Immature natural killer cell (primary cell): ENCODE measurements at regions not wholly inside any gene's neighbourhood (a gene's known extent, or its start where the extent isn't known, plus 50 kb on each side); places are given as distances from the start of the nearest gene placed in this dataset.
A peak's percentile ranks its signal among the peaks of the same experiment; 100 is the strongest.

Experiments
- DNase-seq, 3 donors: peaks; one replicate each; pipeline ENCODE4 v3.0.0; 2022; ENCODE audit warnings: mixed read lengths in 1 of 3
- H3K27ac Mint-ChIP-seq, 6 donors: one replicate each; pipeline ENCODE4 v1.8.0; 2020; ENCODE audit warnings: mixed read lengths in 6 of 6, mild to moderate bottlenecking in 5 of 6, inconsistent platforms in 4 of 6, moderate library complexity in 3 of 6
- H3K27me3 Mint-ChIP-seq, 3 donors: one replicate each; pipeline ENCODE4 v1.8.0; 2020 to 2021; ENCODE audit warnings: low read depth in 3 of 3, mild to moderate bottlenecking in 3 of 3, mixed read lengths in 3 of 3, moderate library complexity in 3 of 3, inconsistent platforms in 1 of 3
- H3K36me3 Mint-ChIP-seq, 3 donors: one replicate each; pipeline ENCODE4 v1.8.0; 2020; ENCODE audit warnings: mixed read lengths in 3 of 3, inconsistent platforms in 2 of 3, mild to moderate bottlenecking in 2 of 3
- H3K4me1 Mint-ChIP-seq, 2 donors: one replicate each; pipeline ENCODE4 v1.8.0; 2020; ENCODE audit warnings: inconsistent platforms in 2 of 2, mild to moderate bottlenecking in 2 of 2, mixed read lengths in 2 of 2, moderate library complexity in 1 of 2
- H3K4me3 Mint-ChIP-seq, 5 donors: one replicate each; pipeline ENCODE4 v1.8.0; 2020; ENCODE audit warnings: mild to moderate bottlenecking in 5 of 5, mixed read lengths in 5 of 5, inconsistent platforms in 3 of 5, moderate library complexity in 3 of 5
- H3K9me3 Mint-ChIP-seq, 6 donors: one replicate each; pipeline ENCODE4 v1.8.0; 2020; ENCODE audit warnings: mild to moderate bottlenecking in 6 of 6, mixed read lengths in 6 of 6, inconsistent platforms in 4 of 6, moderate library complexity in 3 of 6

GRCh38 chr4:96347582-96347981 is 507.7 kb downstream of the PDHA2 start:
- peaks cover 0 to 27% (median 4%) of the 10 kb centered on the region in 6 donors for H3K9me3 Mint-ChIP-seq
- H3K36me3 Mint-ChIP-seq = no peaks in the 10 kb centered on the region
- peaks cover 0 to 9% of the 10 kb centered on the region in 2 donors for H3K4me1 Mint-ChIP-seq
- H3K4me3 Mint-ChIP-seq = no peak overlapping the region
- no peak overlapping the region for H3K27ac Mint-ChIP-seq
- no peak for DNase-seq
- peaks cover 0 to 4% (median 2%) of the 10 kb centered on the region in 3 donors for H3K27me3 Mint-ChIP-seq

- Mint-ChIP-seq H3K27me3 (peaks cover 0 to 4% (median 0%) of the 10 kb centered on the region in 3 donors), H3K4me1 (peaks cover 5 to 22% of the 10 kb centered on the region in 2 donors), H3K4me3 (no peak overlapping the region), H3K9me3 (peaks cover 0 to 19% (median 3%) of the 10 kb centered on the region in 6 donors), H3K27ac (no peak overlapping the region), H3K36me3 (no peaks in the 10 kb centered on the region)
- peak in 1 of 3 donors; percentile 6 for DNase-seq
These were observed 512.2 kb downstream of the PDHA2 start for GRCh38 chr4:96352051-96352517.

GRCh38 chr4:96354036-96354712 is 514.3 kb downstream of the PDHA2 start:
- H3K4me1 Mint-ChIP-seq = peaks cover 5 to 22% of the 10 kb centered on the region in 2 donors
- peaks cover 0 to 14% (median 3%) of the 10 kb centered on the region in 6 donors for H3K9me3 Mint-ChIP-seq
- peaks cover 0 to 2% (median 0%) of the 10 kb centered on the region in 3 donors for H3K27me3 Mint-ChIP-seq
- no peak for DNase-seq
- no peak overlapping the region for H3K27ac Mint-ChIP-seq
- H3K4me3 Mint-ChIP-seq = no peak overlapping the region
- H3K36me3 Mint-ChIP-seq = no peaks in the 10 kb centered on the region

GRCh38 chr4:96355414-96355813 is 515.5 kb downstream of the PDHA2 start:
- H3K36me3 Mint-ChIP-seq = no peaks in the 10 kb centered on the region
- no peak overlapping the region for H3K4me3 Mint-ChIP-seq
- no peak for DNase-seq
- peaks cover 5 to 22% of the 10 kb centered on the region in 2 donors for H3K4me1 Mint-ChIP-seq
- peaks cover 0 to 2% (median 0%) of the 10 kb centered on the region in 3 donors for H3K27me3 Mint-ChIP-seq
- no peak overlapping the region for H3K27ac Mint-ChIP-seq
- peaks cover 0 to 10% (median 3%) of the 10 kb centered on the region in 6 donors for H3K9me3 Mint-ChIP-seq

GRCh38 chr4:96356591-96357370 is 516.9 kb downstream of the PDHA2 start:
- DNase-seq = no peak
- Mint-ChIP-seq H3K9me3 (peaks cover 0 to 6% (median 1%) of the 10 kb centered on the region in 6 donors), H3K36me3 (no peaks in the 10 kb centered on the region), H3K27me3 (no peaks in the 10 kb centered on the region), H3K4me1 (peaks cover 5 to 21% of the 10 kb centered on the region in 2 donors), H3K27ac (no peak overlapping the region), H3K4me3 (no peak overlapping the region)

GRCh38 chr4:96366632-96367031 is 526.7 kb downstream of the PDHA2 start:
- no peak for DNase-seq
- Mint-ChIP-seq H3K9me3 (peaks cover 4 to 39% (median 12%) of the 10 kb centered on the region in 6 donors), H3K27ac (no peak overlapping the region), H3K27me3 (no peaks in the 10 kb centered on the region), H3K4me1 (no peaks in the 10 kb centered on the region), H3K4me3 (no peak overlapping the region), H3K36me3 (no peaks in the 10 kb centered on the region)

GRCh38 chr4:96375367-96375766 is 535.5 kb downstream of the PDHA2 start:
- Mint-ChIP-seq H3K36me3 (no peaks in the 10 kb centered on the region), H3K27me3 (peaks cover 0 to 2% (median 0%) of the 10 kb centered on the region in 3 donors), H3K4me1 (no peaks in the 10 kb centered on the region), H3K4me3 (no peak overlapping the region), H3K27ac (no peak overlapping the region), H3K9me3 (peaks cover 3 to 23% (median 10%) of the 10 kb centered on the region in 6 donors)
- DNase-seq = no peak

GRCh38 chr4:96379524-96379923 is 539.6 kb downstream of the PDHA2 start:
- Mint-ChIP-seq H3K27ac (no peak overlapping the region), H3K4me3 (no peak overlapping the region), H3K9me3 (peaks cover 0 to 30% (median 5%) of the 10 kb centered on the region in 6 donors), H3K4me1 (no peaks in the 10 kb centered on the region), H3K27me3 (no peaks in the 10 kb centered on the region), H3K36me3 (no peaks in the 10 kb centered on the region)
- no peak for DNase-seq

- no peak for DNase-seq
- Mint-ChIP-seq H3K4me1 (no peaks in the 10 kb centered on the region), H3K9me3 (peaks cover 0 to 30% (median 5%) of the 10 kb centered on the region in 6 donors), H3K4me3 (no peak overlapping the region), H3K27ac (no peak overlapping the region), H3K27me3 (no peaks in the 10 kb centered on the region), H3K36me3 (no peaks in the 10 kb centered on the region)
These were observed 540.2 kb downstream of the PDHA2 start for GRCh38 chr4:96380106-96380505.

- peaks cover 0 to 34% (median 5%) of the 10 kb centered on the region in 6 donors for H3K9me3 Mint-ChIP-seq
- H3K4me1 Mint-ChIP-seq = no peaks in the 10 kb centered on the region
- no peaks in the 10 kb centered on the region for H3K36me3 Mint-ChIP-seq
- peaks cover 0 to 1% (median 0%) of the 10 kb centered on the region in 3 donors for H3K27me3 Mint-ChIP-seq
- DNase-seq = no peak
- no peak overlapping the region for H3K27ac Mint-ChIP-seq
- H3K4me3 Mint-ChIP-seq = no peak overlapping the region
These were observed 543.5 kb downstream of the PDHA2 start for GRCh38 chr4:96383349-96383748.

GRCh38 chr4:96389770-96390169 is 549.9 kb downstream of the PDHA2 start:
- H3K4me1 Mint-ChIP-seq = no peaks in the 10 kb centered on the region
- no peak for DNase-seq
- H3K36me3 Mint-ChIP-seq = no peaks in the 10 kb centered on the region
- no peak overlapping the region for H3K27ac Mint-ChIP-seq
- no peak overlapping the region for H3K4me3 Mint-ChIP-seq
- H3K9me3 Mint-ChIP-seq = peaks cover 3 to 23% (median 12%) of the 10 kb centered on the region in 6 donors
- H3K27me3 Mint-ChIP-seq = peaks cover 0 to 3% (median 0%) of the 10 kb centered on the region in 3 donors

GRCh38 chr4:96390404-96390803 is 550.5 kb downstream of the PDHA2 start:
- peaks cover 1 to 26% (median 12%) of the 10 kb centered on the region in 6 donors for H3K9me3 Mint-ChIP-seq
- H3K27ac Mint-ChIP-seq = no peak overlapping the region
- H3K36me3 Mint-ChIP-seq = no peaks in the 10 kb centered on the region
- no peaks in the 10 kb centered on the region for H3K4me1 Mint-ChIP-seq
- no peak for DNase-seq
- H3K27me3 Mint-ChIP-seq = peaks cover 0 to 3% (median 0%) of the 10 kb centered on the region in 3 donors
- H3K4me3 Mint-ChIP-seq = no peak overlapping the region

GRCh38 chr4:96395747-96396146 is 555.9 kb downstream of the PDHA2 start:
- DNase-seq = no peak
- H3K27ac Mint-ChIP-seq = no peak overlapping the region
- peaks cover 0 to 2% (median 2%) of the 10 kb centered on the region in 3 donors for H3K27me3 Mint-ChIP-seq
- peaks cover 5 to 44% (median 17%) of the 10 kb centered on the region in 6 donors for H3K9me3 Mint-ChIP-seq
- H3K4me3 Mint-ChIP-seq = no peak overlapping the region
- H3K36me3 Mint-ChIP-seq = no peaks in the 10 kb centered on the region
- H3K4me1 Mint-ChIP-seq = no peaks in the 10 kb centered on the region

- peaks cover 0 to 14% (median 5%) of the 10 kb centered on the region in 6 donors for H3K9me3 Mint-ChIP-seq
- no peak overlapping the region for H3K4me3 Mint-ChIP-seq
- H3K36me3 Mint-ChIP-seq = no peaks in the 10 kb centered on the region
- no peak overlapping the region for H3K27ac Mint-ChIP-seq
- DNase-seq = no peak
- no peaks in the 10 kb centered on the region for H3K4me1 Mint-ChIP-seq
- no peaks in the 10 kb centered on the region for H3K27me3 Mint-ChIP-seq
These were observed 566.8 kb downstream of the PDHA2 start for GRCh38 chr4:96406742-96407141.
